HG03457 (cell line): ENCODE measurements at regions not wholly inside any gene's neighbourhood (a gene's known extent, or its start where the extent isn't known, plus 50 kb on each side); places are given as distances from the start of the nearest gene placed in this dataset.

Experiments used
- ATAC-seq: cut with Tn5 transposase; IDR thresholded peaks from one replicate; pipeline ENCODE4 v1.9.1; 2021; ENCODE audit warnings: moderate number of reproducible peaks; ENCODE audit not compliant: unreplicated experiment

DNA sequence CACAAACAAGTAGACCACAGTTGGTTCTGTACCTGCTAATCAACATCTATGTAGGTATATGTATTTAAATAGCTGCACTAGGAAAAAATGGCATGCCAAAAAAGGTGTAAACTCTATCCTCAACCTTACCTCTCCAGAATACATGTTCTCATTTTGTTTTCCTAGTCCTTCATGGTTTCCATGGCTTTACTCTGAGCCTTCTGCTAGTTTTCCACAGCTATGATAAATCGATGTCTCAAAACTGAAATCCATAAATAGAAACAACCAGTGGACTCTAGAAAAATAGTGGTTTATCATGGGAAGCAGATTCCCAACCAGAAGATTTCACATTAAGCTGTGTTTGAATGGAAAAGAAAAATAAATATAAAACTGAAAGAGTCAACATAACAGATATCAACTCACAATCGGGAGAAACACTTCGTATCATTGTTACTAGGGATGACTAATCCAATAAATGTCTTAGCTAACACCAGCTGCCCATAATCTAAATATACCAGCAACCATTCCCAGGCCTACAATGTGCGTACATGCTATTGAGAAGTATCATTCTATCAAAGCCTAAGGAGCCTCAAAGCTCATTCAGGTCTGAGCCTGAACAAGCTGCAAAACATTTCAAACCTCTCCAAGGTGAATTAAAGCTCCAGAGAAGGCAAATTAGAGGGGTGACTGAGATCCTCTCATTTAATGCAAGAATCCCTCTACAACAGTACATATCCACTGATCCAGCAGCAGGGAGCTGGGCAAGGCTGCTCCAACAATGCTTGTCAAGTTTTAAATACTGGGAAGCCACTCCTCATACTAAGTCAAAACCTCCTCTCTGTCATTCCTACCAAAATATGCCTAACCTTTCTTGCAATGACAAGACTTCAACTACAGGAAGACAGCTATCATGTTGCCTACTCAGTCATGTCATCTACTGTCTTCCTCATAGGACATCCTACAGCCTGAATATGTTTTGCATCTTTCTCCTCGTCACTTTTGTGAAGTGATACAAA lies 90.2 kb downstream of the KCTD12 start:
- ATAC-seq, result no peak

GRCh38 chr13:76792731-76793347 lies 93.4 kb downstream of the KCTD12 start:
- no peak for ATAC-seq

DNA sequence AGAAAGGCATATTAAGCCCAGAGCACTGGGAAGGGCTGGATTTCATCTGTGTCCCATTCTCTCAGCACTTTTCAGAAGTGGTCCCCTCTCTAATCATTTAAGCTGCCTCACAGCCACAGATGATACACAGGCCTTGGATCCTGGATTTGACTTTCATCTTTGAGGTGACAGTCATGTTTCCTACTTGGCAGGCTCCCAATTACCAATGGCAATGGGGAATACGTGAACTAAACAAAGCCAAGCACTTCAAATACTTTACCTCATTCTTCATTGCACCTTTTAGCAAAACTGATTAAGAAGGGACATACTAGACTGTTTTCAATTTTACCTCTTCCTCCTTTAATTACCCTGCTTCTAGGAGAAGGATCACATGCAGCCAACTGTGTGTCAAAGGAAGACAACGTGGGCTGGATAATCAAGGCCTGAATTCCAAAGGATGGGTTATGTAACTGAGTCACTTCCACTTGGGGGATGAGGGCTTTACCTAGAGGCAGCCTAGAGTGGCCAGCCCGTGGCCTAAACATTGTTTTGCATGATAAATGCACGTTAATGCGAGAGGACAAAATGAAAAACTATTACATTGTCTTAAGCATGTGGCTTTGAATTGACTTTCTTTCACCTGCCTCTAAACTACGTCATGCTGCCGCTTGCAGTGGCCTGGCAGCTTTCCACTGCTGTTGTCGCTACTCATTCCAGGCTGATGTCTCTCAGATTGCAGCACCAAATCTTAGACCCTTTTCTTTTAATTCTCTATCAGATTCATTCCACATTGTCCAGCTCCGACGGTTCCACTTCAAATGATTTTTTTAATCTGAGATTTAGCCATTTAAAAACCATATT lies 95.0 kb downstream of the KCTD12 start:
- ATAC-seq, result no peak

DNA sequence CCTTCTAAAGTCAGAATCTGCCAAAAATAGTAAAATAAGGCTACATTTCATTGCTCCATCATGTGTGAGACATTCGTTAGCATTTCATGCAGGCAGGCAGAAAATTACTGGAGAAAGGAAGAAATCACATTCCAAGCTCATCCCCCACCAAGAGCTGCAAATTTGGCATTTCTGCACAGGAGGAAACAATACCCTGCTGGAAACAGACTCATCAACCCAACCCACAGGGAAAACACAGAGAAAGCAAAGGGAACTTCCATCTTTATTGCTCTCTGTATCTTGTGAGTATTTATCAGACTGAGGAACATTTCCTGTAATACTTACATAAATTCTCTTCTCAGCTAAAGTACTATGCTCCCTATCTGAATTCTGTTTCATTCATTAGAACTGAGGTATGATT lies 95.7 kb downstream of the KCTD12 start:
- ATAC-seq, result no peak

DNA sequence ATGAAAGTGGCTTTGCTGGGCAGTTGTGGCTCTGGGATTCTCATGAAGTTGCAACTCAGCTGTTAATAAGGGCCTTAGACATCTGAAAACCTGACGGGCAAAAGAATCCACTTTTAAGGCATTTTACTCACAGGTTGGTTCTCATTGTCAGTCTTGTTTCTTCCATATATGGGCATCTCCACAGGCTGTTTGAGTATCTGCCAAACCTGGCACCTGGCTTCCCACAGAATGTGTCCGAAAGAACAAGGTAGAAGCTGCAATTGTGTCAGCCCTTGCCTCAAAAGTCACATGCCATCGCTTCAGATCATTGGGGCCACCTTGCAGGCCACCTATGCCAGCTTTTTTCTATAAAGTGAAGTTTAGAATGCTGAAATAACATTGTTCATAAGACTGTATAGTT lies 102.4 kb downstream of the KCTD12 start:
- no peak for ATAC-seq

- ATAC-seq, result no peak
Observed at GRCh38 chr13:76778853-76779252, 107.4 kb downstream of the KCTD12 start.

- ATAC-seq, result no peak
Observed at GRCh38 chr13:76777096-76777495, 109.1 kb downstream of the KCTD12 start.

DNA sequence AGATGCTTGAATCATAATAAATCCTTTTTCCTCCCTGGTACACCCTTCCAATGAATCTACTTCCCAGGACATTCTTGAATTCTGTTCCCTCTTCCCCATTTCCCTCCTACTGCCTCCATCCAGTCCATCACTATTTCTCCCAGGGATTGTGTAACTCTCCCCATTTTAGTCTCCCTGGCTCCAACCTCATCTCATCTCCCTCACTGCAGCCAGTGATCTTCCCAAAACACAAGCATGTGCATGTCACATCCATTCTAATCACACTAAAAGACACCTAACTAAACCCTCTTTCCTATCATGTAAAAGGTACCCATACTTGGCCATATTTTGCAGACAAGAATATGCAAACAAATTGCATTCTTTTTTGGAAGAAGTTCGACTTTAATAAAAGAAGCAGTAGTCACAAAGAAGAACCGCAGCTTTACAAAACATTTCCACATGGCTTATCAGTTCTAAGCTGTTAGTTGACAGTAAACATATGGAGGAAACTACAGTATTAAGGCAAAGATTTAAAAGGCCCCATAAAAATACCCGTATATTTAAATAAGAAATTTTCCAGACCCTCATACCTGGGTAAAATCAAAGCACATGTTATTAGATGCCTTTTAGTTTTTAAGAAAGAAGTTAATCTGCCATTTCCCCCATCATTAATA lies 111.0 kb downstream of the KCTD12 start:
- ATAC-seq, result no peak

GRCh38 chr13:76773448-76774094 lies 112.6 kb downstream of the KCTD12 start:
- ATAC-seq, result no peak

GRCh38 chr13:76772241-76772640 lies 114.0 kb downstream of the KCTD12 start:
- no peak for ATAC-seq

DNA sequence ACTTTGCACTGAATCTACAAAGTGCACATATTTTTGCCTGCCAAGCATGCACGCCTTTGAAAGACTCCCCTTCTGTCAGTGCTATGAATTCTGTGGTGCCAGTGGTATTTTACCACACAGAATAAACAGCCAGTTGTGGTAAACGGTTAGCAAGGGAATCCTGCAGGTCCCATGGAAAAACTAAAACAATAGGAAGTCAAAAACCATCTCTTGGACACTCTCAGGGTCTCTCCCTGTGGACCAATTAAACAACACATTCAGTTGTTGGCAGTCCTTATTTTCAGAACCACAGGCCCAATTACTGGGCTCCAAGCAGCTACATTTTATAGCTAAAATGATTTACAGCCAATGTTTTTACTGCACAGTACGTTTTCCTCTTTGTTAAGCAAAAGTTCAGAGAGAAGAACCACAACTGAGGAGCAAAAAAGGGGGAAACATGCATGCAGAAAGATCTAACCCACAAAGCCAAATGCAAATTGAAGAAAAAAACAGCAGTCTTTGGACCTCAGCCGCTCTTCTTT lies 116.9 kb downstream of the KCTD12 start:
- no peak for ATAC-seq

GRCh38 chr13:76768384-76768783 lies 117.8 kb downstream of the KCTD12 start:
- ATAC-seq, result no peak

DNA sequence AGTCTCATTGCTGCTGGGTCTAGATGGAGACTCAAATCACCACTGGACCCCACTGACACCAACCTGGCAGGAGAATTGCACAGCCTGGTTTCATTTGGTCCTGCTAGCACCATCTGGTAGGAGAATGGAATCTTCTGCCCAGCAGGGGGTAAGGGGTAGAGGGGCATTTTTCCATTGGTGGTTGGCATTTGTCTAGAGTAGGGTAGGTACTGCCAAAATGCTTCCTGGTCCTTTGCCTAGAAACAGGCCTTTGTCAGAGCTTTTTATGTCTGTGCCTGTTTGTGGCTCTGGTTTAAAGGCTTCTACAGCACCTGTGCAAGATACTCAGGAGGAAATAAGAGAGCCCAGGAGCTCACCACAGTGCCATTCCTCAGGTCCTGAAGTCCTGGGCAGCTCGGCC lies 121.3 kb downstream of the KCTD12 start:
- no peak for ATAC-seq

- no peak for ATAC-seq
Observed at GRCh38 chr13:76764429-76764828, 121.8 kb downstream of the KCTD12 start.

DNA sequence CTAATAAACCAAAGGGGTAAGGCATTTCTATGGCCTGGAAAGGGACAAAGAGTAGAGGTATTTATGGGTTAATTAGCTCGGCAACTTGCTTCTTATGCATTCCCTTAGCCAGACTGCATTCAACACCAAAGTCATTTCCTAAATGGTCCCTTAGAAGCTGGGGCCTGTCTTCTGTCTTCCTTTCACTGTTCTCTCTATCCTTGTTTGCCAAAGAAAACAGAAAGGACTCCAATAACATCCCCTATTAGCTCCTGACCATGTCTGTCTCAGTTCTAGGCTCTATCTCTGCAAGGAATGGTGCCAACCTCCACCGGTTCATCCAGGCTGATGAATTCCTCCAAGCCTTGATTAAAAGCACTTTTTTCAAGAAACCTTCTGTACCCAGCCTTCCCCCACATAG lies 123.5 kb downstream of the KCTD12 start:
- ATAC-seq, result no peak

DNA sequence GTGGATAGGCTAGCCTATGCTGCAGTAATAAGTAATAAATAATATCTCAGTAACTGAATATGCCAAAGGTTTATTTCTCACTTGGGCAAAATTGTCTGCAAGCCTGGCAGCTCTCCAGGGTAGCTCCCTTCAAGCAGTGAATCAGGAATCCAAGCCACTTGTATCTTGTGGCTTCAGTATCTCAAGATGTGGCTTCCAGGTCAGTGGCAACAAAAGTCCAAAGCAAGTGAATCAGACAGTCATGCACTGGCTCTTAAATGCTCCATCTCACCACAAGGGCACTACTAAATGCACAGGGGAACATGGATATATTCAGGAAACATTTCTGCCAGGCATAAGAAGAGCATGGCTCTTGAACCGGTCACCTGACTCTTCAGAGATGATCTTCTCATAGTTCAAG lies 126.3 kb downstream of the KCTD12 start:
- no peak for ATAC-seq

- no peak for ATAC-seq
Observed at GRCh38 chr13:76758738-76759137, 127.5 kb downstream of the KCTD12 start.

- ATAC-seq, result no peak
Observed at GRCh38 chr13:76758257-76758656, 127.9 kb downstream of the KCTD12 start.

DNA sequence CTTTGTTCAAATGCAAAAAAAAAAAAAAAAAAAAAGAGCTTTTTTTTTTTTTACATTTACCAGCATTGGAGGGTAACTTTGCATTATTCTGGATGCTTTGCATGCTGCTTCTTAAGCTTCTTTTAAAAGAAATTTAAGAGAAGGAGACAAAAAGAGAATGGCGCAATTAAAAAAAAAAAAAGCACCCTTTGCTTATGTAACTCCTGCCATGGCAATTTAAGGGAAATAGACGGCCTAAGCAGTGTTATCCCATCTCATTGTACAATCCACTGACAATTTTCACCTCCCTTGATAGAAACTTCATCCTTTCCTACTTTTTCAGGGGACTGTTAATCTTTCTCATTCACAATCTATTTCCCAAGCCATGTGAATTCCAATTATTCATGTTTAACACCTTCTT lies 129.8 kb downstream of the KCTD12 start:
- ATAC-seq, result no peak

DNA sequence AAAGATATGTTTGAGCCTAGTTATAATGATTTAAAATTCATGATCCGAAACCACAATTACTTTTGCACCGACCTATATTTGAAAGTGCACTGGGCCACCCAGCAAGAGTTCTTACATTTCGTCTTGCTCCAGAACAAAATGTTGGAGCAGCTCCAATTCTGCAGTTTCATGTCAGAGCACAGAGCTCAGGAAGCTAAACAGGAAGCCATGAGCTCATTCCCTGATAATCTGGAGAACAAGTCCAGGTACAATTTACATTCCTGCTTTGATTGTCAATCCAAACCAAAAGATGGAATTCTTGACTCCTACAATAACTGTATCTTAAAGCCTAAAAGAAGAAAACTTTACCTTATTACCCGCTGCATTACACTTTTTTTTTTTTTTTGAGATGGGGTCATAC lies 131.8 kb downstream of the KCTD12 start:
- ATAC-seq, result no peak
